ES-I3 (cell line): ENCODE measurements at regions not wholly inside any gene's neighbourhood (a gene's known extent, or its start where the extent isn't known, plus 50 kb on each side); places are given as distances from the start of the nearest gene placed in this dataset.
"Not testable (repeated sequence)": the region's sequence is repeated elsewhere in the genome, so short reads cannot be mapped to it uniquely, and the experiment has no call there.

Source experiments
- H3K36me3 ChIP-seq: 2 replicates; pipeline ENCODE4 v1.6.1; 2013; ENCODE audit warnings: mild to moderate bottlenecking, low read length, control low read depth, moderate library complexity; ENCODE audit not compliant: insufficient read depth
- H3K4me1 ChIP-seq: 2 replicates; pipeline ENCODE4 v1.6.1; 2013; ENCODE audit warnings: mild to moderate bottlenecking, control low read depth, low read length; ENCODE audit not compliant: insufficient read depth
- H3K9ac ChIP-seq: 2 replicates; pipeline ENCODE4 v1.6.1; 2013; ENCODE audit warnings: low read depth, mild to moderate bottlenecking, low read length, moderate library complexity
- H3K9me3 ChIP-seq: 2 replicates; pipeline ENCODE4 v1.6.1; 2013; ENCODE audit warnings: mild to moderate bottlenecking, low read length, moderate library complexity; ENCODE audit not compliant: control insufficient read depth, insufficient read depth

DNA sequence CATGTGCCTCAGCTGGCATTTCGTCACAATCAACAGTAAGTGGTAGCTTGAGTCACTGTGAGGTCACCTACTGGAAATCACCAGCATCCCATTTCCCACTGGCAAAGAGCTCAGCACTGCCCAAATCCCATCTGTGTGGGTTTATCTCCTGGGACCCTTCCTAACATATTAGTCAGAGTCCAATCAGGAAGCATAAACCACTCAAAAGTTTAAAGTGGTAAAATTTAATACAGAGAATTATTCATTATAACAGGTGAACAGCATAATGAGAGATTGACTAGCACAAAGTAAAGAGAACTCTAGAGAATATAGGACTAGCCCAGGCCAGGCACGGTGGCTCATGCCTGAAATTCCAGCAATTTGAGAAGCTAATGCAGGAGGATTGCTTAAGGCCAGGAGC lies 107.1 kb upstream of the TP53BP2 start:
- not testable (repeated sequence) for H3K4me1 ChIP-seq, H3K9ac ChIP-seq, H3K9me3 ChIP-seq, H3K36me3 ChIP-seq

DNA sequence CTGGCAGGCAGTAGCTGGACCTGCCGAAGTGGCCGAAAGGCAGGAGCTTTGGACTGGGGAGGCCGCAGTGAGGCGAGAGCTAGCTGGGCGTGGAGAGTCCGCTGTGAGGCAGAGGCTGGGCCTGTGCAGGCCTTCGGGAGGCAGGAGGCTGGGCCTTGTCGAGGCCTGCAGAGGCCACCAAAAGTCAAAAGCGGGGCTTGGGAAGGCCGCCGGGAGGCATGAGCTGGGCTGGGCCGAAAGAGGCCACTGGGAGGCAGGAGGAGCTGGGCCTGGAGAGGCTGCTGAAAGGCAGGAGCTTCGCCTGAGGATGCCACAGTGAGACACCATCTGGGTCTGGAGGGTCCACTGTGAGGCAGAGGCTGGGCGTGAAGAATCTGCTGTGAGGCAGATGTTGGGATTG lies 105.8 kb upstream of the TP53BP2 start:
- not testable (repeated sequence) for H3K9ac ChIP-seq, H3K36me3 ChIP-seq, H3K4me1 ChIP-seq, H3K9me3 ChIP-seq

DNA sequence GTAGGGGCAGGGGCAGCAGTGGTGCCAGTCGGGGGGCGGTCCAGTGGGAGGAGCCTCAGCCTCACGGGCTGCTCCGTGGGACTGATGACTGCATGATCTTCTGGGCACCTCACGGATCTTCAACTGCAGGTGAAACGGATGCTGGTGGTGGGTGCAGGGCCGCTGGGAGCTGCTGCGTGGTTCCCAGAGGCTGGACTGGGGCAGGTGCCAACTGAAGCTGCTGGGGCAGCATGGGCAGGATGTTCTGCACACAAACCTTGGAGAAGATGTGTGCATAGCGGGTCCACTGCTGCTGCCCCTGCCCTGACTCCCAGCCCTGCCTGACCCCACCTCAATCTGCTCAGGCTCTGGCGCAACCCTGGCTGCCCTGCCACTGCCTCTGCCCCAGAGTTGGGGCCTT lies 104.2 kb upstream of the TP53BP2 start:
- H3K4me1 ChIP-seq, H3K9ac ChIP-seq, H3K36me3 ChIP-seq, H3K9me3 ChIP-seq: not testable (repeated sequence)

DNA sequence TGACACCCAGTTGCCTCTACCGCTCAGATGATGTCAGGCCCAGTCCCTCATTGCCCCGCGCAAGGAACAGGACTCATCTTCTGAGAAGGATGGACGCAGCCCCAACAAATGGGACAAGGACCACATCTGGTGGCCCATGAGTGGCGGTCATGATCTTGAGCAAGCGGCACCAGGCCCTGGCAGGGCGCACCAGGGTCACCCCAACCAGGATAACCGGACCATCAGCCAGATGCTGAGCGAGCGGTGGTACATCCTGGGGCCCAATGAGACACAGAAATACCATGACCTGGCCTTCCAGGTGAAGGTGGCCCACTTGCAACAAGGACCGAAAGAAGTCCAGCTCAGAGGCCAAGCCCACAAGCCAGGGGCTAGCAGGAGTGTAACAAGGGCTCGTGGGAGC lies 102.3 kb upstream of the TP53BP2 start:
- H3K9me3 ChIP-seq, H3K4me1 ChIP-seq, H3K9ac ChIP-seq, H3K36me3 ChIP-seq: not testable (repeated sequence)

DNA sequence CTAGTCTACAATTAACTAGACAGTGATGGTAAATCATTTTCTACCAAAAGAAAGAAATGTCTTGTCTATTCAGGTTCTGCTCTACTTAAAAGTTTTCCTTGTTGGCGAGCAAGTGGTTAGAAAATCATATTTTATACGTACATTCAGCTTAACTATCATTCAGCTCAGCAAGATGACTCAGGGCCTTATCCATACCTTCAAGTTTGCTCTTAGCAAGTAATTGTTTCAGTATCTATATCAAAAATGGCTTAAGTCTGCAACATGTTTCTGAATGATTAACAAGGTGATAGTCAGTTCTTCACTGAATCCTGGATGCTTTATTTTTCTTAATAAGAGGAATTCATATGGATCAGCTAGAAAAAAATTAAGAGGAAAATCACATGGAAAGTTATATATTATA lies 90.8 kb upstream of the TP53BP2 start:
- H3K9ac ChIP-seq, H3K9me3 ChIP-seq, H3K4me1 ChIP-seq, H3K36me3 ChIP-seq: not testable (repeated sequence)

DNA sequence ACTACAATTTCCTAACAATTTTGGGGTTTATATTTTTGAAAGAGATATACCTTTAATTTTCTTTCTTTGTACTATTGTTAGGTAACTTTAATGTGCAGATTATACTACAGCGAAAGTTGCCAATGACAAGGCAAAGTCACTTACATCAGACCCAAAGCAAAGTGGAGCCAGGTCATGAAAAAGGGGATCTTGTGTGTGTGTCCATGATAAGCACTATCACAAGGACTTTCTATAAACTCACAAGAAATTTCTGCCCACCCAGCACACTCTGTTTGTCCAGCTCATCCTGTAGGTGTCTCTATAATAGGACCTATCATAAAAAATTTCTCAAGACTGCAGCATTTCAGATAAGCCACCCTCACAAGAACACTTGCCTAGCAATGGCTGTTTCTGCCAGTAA lies 85.7 kb upstream of the TP53BP2 start:
- not testable (repeated sequence) for H3K36me3 ChIP-seq, H3K9ac ChIP-seq, H3K4me1 ChIP-seq, H3K9me3 ChIP-seq

DNA sequence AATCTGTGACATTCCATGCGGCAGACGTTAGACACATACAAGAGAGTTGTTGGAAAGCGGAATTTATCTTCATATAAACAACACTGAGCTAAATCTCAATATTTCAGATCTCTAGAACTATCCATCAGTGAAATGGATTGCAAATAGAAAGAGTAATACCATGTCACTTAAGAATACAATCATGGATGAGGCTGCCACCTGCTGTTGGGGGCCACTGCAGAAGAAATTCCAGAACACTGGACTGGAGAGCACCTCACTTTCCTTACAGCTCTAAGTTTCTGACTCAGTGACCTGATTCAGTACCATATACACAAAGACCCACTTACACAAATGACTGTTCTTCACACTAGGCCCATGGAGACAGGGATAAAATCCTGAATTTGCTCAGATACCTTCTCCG lies 75.1 kb upstream of the TP53BP2 start:
- H3K4me1 ChIP-seq, result not testable (repeated sequence)

DNA sequence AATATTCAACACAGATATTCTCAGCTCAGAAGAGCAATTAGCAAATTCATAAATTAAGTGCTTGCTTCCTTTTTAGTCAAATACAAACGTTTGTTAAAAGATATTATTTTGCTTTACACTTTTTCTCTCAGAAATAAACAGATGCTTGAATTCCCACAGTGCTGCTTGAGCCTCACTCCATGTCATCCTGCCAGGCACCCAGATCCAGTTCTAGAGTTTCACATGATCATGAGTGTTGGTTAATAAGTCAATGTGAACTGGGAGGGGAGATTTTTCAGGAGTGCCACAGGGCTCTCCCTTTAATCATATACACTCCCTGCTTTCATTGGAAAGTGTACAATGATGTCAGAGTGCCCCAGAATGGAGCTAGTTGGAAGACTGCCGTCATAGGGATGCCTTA lies 69.7 kb upstream of the TP53BP2 start:
- H3K9ac ChIP-seq, H3K9me3 ChIP-seq: not testable (repeated sequence)

More for the DNA sequence above, 75.1 kb upstream of the TP53BP2 start:
- not testable (repeated sequence) for H3K36me3 ChIP-seq, H3K9me3 ChIP-seq, H3K9ac ChIP-seq

DNA sequence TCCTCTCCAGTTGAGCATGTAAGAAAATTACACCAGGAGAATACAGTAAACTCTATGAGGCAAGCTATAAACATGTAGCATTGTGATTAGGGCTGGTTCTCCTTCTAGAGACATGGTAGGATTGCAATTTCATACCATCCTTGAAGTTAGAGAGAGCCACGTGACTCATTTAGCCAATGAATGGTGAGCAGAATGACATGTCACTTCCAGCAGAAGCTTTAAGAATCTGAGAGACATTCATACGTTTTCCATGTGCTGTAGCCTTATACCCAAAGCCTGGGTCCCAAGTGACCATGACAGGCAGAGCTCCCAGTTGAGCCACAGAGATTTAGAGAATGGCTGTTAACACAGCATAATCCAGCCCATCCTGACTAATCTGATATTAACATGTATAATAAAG lies 68.0 kb upstream of the TP53BP2 start:
- not testable (repeated sequence) for H3K9ac ChIP-seq, H3K36me3 ChIP-seq

More for the DNA sequence above, 69.7 kb upstream of the TP53BP2 start:
- not testable (repeated sequence) for H3K4me1 ChIP-seq, H3K36me3 ChIP-seq

DNA sequence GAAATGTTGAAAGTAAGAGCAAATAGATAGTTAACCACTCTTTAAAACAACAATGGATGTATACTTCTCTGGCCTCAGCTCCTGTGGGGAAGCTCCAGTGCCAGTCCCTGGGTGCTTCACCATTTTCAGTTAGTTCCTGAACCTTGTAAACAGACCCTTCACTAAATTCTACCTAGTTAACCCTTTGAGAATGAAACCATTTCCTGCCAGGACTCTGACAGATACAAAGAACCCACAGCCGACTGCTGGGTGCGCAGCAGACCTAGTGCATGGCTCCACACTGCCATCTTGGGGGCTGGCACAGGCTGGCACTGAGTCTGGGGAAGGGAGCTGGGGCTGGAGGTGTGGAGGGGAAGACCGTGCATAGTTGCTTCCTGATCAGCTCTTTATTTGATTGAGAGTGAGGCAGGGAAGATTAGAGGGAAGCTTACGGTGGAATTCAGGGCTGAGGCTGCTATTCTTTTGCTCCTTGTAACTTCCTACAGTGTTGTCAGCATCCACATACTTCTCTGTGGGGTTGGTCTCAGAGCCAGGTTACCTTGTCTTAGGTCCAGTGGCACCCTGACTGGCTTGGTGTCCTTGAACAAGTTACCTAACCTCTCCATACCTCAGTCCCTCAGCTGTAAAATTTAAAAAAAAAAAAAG lies 62.3 kb upstream of the TP53BP2 start:
- not testable (repeated sequence) for H3K9me3 ChIP-seq, H3K4me1 ChIP-seq, H3K9ac ChIP-seq, H3K36me3 ChIP-seq

More for the DNA sequence above, 68.0 kb upstream of the TP53BP2 start:
- not testable (repeated sequence) for H3K4me1 ChIP-seq, H3K9me3 ChIP-seq

DNA sequence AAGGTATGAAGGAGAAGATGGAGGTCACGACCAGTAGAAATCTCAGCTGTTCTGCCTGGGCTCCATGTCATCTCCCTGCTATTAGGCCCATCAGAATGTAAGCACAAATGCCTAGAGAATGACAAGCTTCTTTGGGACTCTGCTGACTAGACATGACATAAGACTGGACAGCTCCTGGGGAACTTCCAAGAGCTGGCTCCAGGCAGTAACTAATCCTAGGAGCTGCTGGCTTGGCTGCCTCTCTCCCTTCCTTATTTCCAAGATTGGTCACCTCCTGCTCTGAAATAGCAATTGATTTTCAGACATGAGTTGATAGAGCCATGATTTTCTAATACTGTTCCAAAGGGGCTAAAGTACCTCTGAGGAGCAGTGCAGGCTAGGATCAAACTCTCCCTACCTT lies 57.5 kb upstream of the TP53BP2 start:
- not testable (repeated sequence) for H3K9me3 ChIP-seq, H3K9ac ChIP-seq, H3K36me3 ChIP-seq, H3K4me1 ChIP-seq

DNA sequence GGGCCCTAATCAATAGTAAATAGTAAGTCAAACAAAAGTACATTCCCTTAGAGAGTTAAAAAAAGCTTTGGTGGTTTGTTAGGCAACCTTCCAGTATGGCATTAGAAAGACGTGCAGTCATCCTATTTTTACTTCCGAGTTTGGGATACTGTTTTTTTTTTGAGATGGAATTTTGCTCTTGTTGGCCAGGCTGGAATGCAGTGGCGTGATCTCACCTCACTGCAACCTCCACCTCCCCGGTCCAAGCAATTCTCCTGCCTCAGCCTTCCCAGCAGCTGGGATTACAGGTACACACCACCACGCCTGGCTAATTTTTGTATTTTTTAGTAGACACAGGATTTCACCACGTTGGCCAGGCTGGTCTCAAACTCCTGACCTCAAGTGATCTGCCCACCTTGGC lies 54.0 kb upstream of the TP53BP2 start:
- H3K4me1 ChIP-seq, H3K9me3 ChIP-seq, H3K9ac ChIP-seq, H3K36me3 ChIP-seq: not testable (repeated sequence)

DNA sequence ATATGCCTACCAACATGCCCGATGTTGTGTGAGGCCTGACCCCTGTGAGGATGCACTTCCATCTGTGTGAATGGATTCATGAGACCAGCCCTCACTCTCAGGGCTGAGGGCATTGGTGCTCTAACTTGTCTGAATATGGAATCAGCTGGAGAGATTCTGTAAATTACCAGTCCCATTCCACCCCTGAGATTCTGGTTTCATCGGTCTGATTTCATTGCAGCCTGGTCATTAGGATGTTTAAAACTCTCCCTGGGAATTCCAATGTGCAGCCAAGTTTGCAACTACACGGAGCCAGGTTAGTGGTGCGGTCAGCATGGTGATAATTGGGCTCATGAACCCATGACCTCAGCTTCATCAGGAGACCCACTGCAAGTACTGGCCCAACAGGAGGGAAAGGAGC lies 51.4 kb upstream of the TP53BP2 start:
- H3K36me3 ChIP-seq, H3K9me3 ChIP-seq, H3K4me1 ChIP-seq, H3K9ac ChIP-seq: not testable (repeated sequence)

DNA sequence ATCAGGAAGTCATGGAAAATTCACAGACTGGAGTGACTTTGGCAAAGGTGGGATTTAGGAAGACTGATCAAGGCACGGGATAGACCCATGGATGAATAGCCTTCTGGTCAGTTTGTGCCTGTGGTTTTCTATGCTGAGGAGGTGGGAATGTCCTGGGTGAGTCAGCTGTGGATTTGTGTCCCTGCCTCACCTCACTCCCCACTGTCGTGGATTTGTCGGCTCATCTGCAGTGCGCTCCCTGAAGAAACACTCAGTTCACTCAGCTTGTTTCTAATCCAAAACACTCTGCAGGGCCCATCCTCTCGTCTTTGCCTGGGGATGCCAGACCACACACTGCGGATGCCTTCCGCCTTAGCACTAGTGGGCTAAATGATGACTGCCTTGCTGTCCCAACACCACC lies 50.2 kb upstream of the TP53BP2 start:
- H3K4me1 ChIP-seq, H3K9me3 ChIP-seq, H3K36me3 ChIP-seq, H3K9ac ChIP-seq: not testable (repeated sequence)
